GM21367 (cell line): ENCODE measurements at regions not wholly inside any gene's neighbourhood (a gene's known extent, or its start where the extent isn't known, plus 50 kb on each side); places are given as distances from the start of the nearest gene placed in this dataset.

Source experiments
- ATAC-seq: cut with Tn5 transposase; IDR thresholded peaks from one replicate; pipeline ENCODE4 v1.9.1; 2021; ENCODE audit not compliant: unreplicated experiment

DNA sequence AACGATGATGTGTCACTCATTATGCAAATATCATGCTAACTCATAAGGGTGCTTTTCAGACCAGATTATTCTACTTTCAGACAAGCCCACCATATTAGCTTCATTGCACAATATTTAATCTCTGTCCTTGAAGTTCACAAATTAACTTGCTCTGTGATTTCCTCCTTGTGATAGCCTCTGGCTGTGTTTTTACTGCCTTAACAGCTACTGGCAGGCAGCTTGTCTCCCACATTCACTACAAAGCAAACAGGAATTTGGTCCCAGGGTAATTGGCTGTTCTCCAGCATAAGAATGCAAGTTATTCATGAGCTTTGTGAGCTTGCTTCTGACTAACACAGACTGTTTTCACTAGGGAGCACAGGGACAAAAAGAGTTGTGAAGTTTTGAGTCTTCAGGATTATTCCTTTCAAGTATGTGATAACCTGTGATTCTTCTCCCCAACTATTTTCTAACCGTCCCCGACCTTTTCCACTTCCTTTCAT lies 87.9 kb upstream of the HMCN1 start:
- ATAC-seq, result no peak

GRCh38 chr1:185645686-185646085 lies 88.5 kb upstream of the HMCN1 start:
- ATAC-seq, result no peak

DNA sequence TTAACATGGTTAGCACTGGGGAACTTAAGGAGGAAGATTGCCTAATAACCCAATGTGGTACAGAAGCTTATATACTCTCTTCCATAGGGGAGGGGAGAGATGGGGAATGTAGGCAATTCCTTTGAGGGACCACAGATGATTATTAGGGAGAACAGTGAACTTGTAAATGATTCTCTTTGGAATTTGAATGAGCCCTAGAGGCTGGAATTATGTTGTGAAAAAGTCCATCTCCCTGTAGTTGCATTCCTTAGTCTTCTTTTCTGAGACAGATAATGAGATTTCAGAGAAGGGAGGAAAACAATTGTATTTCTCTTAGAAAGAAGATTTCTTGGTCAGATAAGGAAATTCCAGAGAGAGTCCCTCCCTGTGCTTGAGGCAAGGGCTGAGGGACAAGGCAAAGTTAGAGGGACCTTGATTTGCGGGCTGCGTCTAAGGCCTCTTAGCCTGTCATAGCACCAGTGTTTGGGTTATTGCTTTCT lies 89.0 kb upstream of the HMCN1 start:
- no peak for ATAC-seq

DNA sequence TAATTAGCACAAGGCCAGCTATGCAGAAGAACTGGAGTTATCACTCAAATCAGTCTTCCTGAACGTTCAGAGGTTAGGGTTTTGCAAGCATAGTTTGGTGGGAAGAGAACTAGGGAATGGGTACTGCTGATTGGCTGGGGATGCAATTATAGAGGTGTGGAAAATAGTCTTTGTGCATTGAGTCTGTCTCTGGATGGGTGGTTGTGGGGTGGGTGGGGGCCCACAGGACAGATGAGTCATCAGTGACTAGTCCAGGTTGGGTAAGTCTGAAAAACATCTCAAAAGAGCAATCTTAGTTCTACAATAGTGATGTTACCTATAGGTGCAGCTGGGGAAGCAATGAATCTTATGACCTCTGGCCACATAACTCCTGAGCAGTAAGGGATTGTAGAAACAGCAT lies 89.7 kb upstream of the HMCN1 start:
- ATAC-seq, result no peak

DNA sequence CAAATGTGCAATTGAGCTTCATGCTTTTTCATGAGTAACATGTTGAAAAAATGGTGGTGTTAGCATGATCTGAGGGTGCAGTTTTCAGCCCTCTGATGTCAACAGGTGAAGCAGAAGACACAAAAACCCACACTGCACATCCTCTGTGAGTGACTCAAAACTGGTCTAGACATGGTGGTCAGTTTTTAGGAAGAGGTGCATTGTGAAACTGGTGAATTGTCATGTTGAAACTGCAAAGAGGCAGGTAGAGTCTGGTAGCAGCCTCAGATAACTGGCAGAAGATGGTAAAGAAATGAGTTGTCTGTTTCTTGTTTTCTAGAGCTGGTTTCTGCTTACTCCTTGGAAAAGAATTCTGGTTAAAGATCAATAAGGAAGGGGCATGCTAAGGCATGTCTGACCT lies 97.3 kb upstream of the HMCN1 start:
- ATAC-seq, result peak; percentile 99

DNA sequence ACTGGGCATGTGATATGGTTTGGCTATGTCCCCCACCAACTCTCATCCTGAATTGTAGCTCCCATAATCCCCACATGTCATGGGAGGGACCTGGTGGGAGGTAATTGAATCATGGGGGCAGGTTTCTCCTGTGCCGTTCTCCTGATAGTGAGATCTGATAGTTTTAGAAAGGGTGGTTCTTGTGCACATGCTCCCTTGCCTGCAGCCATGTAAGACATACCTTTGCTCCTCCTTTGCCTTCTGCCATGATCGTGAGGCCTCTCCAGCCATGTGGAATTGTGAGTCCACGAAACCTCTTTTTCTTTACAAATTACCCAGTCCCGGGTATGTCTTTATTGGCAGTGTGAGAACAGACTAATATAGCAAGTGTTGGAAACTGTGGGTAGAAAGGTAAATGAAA lies 99.5 kb upstream of the HMCN1 start:
- ATAC-seq, result no peak

DNA sequence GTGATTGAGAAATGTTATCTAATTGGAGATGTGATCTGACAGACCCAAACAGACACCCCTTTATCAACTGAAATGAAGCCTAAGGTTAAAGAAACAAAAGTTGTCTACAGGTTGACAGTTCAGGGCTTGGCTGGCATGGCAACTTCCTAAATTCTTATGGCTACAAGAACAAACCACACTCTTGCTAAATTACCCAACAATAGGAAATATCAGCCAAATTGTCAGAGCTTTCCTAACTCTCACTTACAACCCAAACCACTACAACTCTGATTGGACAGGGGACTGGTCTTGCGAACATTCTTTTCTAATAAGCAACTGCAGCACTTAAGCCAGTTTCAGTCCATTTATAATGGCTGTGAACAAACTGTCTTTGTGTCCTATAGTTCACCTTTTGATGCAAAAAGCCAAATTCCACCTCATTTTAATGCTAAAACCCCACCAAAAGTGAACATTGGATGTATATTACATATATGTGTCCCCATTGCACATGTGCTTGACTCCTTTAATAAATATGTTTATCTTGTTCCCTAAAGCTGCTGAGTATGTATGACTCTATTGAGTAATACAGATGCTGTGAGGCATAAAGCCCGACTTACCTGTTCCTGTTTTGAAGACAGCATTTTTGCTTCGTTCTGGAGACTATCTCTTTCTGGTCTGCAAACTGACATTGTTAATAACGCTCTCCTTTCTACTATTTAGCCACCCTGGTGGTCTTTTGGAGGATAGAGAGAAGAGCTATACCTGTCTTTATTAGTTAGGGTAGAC lies 101.3 kb upstream of the HMCN1 start:
- no peak for ATAC-seq

DNA sequence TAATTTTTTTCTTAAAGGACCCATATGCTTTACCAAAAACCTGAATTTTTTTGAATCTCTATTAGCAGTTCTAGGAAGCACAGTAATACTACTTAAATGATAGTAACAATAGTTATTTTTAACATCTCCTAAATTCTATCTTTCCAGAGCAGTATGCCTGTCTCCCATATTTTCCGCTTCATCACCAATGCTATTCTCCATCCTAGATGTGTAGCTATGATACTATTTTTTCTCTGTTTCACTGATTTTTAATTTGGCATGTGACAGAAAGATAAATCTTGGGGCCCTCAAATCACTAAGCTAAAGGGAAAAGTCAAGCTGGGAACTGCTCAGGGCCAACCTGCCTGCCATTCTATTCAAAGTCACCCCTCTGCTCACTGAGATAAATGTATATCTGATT lies 102.3 kb upstream of the HMCN1 start:
- ATAC-seq, result no peak

DNA sequence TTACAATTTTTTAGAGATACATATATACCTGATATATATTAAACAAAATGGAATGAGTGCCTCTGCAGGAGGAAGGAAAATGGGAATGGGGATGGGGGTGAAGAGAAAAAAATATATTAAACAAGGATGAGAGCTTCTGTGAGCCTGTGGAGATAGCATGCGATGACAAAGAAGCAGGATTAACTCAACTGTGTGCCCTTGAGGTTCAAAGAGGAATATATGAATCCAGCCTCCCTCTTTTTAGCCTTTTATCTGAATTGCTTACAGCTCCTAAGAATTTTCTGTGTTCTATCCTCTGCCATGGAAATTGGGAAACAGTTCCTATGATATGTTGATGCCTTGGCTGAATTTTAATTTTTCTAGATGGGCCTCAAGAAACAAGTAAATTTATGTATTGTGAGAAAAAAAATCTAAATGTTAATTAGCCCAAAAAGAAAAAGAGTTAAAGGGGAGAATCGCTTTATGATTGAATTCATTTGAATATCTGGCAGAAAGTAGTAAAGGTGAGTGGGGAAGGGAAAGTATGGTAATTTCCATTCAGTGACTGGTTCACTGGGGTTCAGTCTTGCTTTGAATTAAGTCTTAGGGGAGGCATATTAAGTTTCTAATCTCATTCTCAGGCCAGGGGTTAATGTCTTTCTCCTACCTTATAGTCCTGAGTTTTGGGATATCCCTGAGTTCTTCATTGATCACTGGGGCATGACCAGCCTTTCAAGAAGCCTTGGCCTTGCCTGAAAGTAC lies 106.3 kb upstream of the HMCN1 start:
- no peak for ATAC-seq

GRCh38 chr1:185627171-185627570 lies 107.0 kb upstream of the HMCN1 start:
- ATAC-seq, result no peak

- no peak for ATAC-seq
These were observed 107.8 kb upstream of the HMCN1 start for GRCh38 chr1:185626344-185626743.

- ATAC-seq, result no peak
These were observed 123.2 kb upstream of the HMCN1 start for GRCh38 chr1:185610954-185611353.

DNA sequence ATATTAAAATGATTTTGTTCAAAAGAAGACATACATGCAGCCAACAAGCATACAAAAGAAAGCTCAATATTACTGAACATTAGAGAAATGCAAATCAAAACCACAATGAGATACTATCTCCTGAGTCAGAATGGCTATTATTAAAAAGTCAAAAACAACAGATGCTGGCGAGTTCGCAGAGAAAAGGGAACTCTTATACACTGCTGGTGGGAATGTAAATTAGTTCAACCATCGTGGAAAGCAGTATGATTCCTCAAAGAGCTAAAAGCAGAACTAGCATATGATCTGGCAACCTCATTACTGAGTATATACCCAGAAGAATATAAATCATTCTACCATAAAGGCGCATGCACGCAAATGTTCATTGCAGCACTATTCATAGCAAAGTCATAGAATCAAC lies 126.0 kb upstream of the HMCN1 start:
- peak; percentile 75 for ATAC-seq

DNA sequence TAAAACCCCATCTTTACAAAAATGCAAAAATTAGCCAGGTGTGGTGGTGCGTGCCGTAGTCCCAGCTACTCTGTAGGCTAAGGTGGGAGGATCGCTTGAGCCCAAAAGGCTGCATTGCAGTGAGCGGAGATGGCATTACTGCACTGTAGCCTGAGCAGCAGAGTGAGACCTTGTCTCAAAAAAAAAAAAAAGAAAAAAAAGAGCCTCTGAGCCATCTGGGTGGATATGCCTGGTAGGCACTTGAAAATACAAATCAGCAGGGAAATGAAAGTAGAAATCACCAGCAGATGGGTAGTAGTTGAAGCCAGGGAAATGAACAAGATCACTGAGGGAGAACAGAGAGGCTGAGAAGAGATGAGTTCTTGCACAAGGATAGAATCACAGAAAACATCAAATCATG lies 131.0 kb upstream of the HMCN1 start:
- ATAC-seq, result peak; percentile 60

- ATAC-seq, result peak; percentile 40
These were observed 133.0 kb upstream of the HMCN1 start for GRCh38 chr1:185601189-185601588.

DNA sequence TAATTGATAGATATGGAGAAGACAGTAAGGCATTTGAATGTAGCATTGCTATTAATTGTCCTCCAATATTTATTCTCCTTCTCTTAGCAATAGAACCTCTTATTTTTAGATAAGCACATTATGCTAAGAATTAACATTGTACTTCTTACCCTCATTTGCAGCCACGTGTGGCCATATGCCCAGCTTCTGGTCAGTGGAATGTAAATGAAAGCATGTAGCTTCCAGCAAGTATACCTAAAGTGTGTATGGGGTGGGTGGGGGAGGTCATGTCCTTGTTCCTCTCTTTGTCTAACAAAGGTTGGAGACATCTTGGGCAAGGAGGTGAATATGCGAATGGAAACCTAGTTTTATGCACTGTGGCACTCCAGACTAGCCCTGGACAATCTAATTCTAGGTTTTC lies 133.6 kb upstream of the HMCN1 start:
- ATAC-seq, result no peak

DNA sequence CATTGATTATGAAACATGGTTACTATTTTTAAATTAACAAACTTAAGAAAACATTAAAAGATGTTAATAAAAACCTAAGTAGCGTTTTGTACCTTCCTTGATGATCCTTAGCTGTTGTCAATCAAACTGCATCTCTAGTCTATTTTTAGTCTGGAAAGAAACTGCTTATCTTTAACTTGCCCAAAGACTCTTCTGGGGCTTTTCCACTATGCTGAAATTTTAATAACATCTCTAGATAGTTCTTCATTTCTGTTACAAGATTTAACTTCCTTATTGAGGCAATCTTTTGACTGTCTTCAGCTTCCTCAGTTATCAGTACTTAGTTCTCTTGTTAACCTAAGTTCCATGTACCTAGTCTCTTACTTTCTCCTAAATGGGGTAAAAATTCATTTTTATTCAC lies 135.9 kb upstream of the HMCN1 start:
- no peak for ATAC-seq

DNA sequence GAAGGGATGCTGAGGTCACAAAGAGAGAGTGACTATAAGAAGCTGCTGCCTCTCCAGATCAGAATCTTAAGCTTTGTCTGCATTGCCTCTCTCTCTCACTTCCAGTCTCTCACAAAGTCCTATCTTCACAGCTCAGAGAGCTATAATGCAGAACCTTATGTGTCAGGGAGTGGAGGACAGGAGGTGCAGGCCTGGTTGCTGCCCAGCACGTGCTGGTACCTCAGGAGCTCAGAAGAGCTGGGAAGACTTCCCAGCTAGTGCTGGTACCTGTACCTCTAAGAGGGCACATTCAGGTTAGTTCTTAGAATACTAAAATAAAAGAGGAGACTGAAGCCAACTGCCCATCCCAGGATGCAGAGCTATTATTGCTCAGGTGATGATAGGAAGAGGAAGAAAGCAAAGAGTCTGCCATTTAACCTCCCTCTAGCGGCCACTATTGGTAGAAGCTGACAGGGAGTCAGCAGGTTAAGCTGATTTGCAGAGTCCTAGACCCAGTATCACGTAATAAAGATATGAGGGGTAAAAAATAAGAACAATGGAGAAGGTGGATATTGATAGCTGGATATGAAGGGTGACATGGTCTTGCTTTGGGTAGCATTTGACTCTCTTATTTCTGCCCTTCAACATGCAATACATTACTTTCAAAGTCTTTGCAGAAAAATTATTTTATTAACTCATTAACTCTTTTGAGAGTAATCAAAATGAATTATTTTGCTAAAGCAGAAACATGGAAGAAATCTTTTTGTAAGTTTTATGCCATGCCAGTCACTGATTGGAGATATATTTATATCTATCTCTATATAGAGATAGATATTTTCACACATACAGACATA lies 138.1 kb upstream of the HMCN1 start:
- ATAC-seq, result peak; percentile 77

DNA sequence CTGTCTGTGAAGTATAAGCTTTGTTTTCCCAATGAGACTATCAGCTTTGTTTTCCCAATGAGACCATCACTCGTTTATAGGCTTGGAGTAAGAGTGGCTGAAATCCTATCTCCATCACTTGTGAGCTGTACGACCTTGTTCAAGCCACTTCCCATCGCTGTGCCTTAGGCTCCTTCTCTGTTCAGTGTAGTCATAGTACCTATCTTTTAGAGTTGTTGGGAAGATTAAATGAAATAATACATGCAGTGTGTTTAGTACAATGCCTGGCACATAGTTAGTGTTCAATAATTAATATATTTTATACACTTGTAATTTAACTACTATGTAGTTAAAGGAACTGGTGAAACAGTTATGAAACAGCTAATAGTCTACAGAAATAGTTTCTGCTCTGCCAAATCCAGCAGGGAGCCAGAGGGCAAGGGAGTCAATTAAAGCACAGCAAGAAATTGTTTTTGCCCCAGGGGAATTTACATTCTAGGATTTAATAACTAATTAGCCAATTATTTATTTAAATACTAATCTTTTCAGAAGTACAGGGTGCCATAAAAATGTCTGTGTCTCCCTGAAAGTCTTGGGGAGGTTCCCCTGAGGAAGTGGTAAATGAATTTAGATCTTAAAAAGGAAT lies 139.3 kb upstream of the HMCN1 start:
- ATAC-seq, result no peak

GRCh38 chr1:185593271-185593670 lies 140.9 kb upstream of the HMCN1 start:
- ATAC-seq, result no peak

DNA sequence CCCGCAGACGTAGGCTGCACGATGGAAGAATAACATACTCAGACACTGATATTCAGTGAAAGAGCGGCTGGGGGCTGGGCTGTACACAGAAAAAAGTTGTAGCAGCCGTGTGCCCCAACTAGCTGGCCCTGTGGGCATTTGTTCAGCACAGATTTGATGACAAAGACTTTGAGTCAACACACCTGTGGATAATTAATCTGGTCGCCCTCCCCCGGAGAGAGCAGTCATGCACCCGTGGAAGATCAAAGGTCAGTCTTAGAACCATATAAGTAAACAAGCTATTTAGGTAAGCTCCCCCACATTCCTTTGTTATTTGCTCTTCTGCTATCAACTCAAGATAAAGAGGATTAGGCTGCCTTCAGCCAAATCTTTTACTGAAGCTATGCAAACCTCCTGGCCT lies 148.4 kb upstream of the HMCN1 start:
- no peak for ATAC-seq
